ENCODE measurements at regions not wholly inside any gene's neighbourhood (a gene's known extent, or its start where the extent isn't known, plus 50 kb on each side); places are given as distances from the start of the nearest gene placed in this dataset.

GRCh38 chr5:61620699-61621182 is 288.7 kb downstream of the ZSWIM6 start:
- in situ Hi-C loops (cut with HindIII; ENCODE audit: low sequenced_read_pairs), result no loop called here
- no peak for TF ChIP-seq CTCF (IDR thresholded peaks at IDR 0.05; ENCODE audit: low read depth, low read length, missing control alignments)
- DNase-seq (ENCODE audit: low read depth), result no peak
- H3K4me3 ChIP-seq (ENCODE audit: low read depth, low read length), result no peak overlapping the region

GRCh38 chr5:61621202-61621650 is 289.2 kb downstream of the ZSWIM6 start:
- no peak for TF ChIP-seq CTCF (IDR thresholded peaks at IDR 0.05; ENCODE audit: low read depth, low read length, missing control alignments)
- in situ Hi-C loops (cut with HindIII; ENCODE audit: low sequenced_read_pairs), result no loop called here
- DNase-seq (ENCODE audit: low read depth), result no peak
- no peak overlapping the region for H3K4me3 ChIP-seq (ENCODE audit: low read depth, low read length)

- no peak for DNase-seq (ENCODE audit: low read depth)
- no peak for TF ChIP-seq CTCF (IDR thresholded peaks at IDR 0.05; ENCODE audit: low read depth, low read length, missing control alignments)
- H3K4me3 ChIP-seq (ENCODE audit: low read depth, low read length), result no peak overlapping the region
- in situ Hi-C loops (cut with HindIII; ENCODE audit: low sequenced_read_pairs), result no loop called here
Measured at GRCh38 chr5:61622156-61622555, 290.1 kb downstream of the ZSWIM6 start.

- H3K4me3 ChIP-seq (ENCODE audit: low read depth, low read length), result no peak overlapping the region
- TF ChIP-seq CTCF (IDR thresholded peaks at IDR 0.05; ENCODE audit: low read depth, low read length, missing control alignments), result peak; percentile 32
- in situ Hi-C loops (cut with HindIII; ENCODE audit: low sequenced_read_pairs), result no loop called here
- DNase-seq (ENCODE audit: low read depth), result no peak
Measured at GRCh38 chr5:61623401-61624069, 291.5 kb downstream of the ZSWIM6 start.

GRCh38 chr5:61624553-61625136 is 292.6 kb downstream of the ZSWIM6 start:
- DNase-seq (ENCODE audit: low read depth), result no peak
- H3K4me3 ChIP-seq (ENCODE audit: low read depth, low read length), result no peak overlapping the region
- no peak for TF ChIP-seq CTCF (IDR thresholded peaks at IDR 0.05; ENCODE audit: low read depth, low read length, missing control alignments)
- in situ Hi-C loops (cut with HindIII; ENCODE audit: low sequenced_read_pairs), result no loop called here

- peak overlapping the region; percentile 40 for H3K4me3 ChIP-seq (ENCODE audit: low read depth, low read length)
- DNase-seq (ENCODE audit: low read depth), result no peak
- in situ Hi-C loops (cut with HindIII; ENCODE audit: low sequenced_read_pairs), result no loop called here
- TF ChIP-seq CTCF (IDR thresholded peaks at IDR 0.05; ENCODE audit: low read depth, low read length, missing control alignments), result no peak
Measured at GRCh38 chr5:61625137-61625561, 293.1 kb downstream of the ZSWIM6 start.
